ENCODE measurements at regions not wholly inside any gene's neighbourhood (a gene's known extent, or its start where the extent isn't known, plus 50 kb on each side); places are given as distances from the start of the nearest gene placed in this dataset.
"Not testable (repeated sequence)": the region's sequence is repeated elsewhere in the genome, so short reads cannot be mapped to it uniquely, and the experiment has no call there.

GRCh38 chr16:22624038-22624799, 113.5 kb downstream of the NPIPB5 start:
- DNase-seq (no peak), ATAC-seq (no peak)
- intact Hi-C loops (cut with DNase I, micrococcal nuclease), result no loop called here

- ATAC-seq (no peak), DNase-seq (no peak)
- intact Hi-C loops (cut with DNase I, micrococcal nuclease), result no loop called here
These were observed 114.3 kb downstream of the NPIPB5 start for GRCh38 chr16:22624800-22625533.

- intact Hi-C loops (cut with DNase I, micrococcal nuclease), result no loop called here
- DNase-seq (no peak), ATAC-seq (no peak)
These were observed 115.3 kb downstream of the NPIPB5 start for GRCh38 chr16:22625967-22626366.

- intact Hi-C loops (cut with DNase I, micrococcal nuclease), result no loop called here
- ATAC-seq, result peak; percentile 34
- peak in 1 of 2 donors; percentile 15 for DNase-seq
These were observed 116.4 kb downstream of the NPIPB5 start for GRCh38 chr16:22627043-22627442.

GRCh38 chr16:22628994-22629393, 118.3 kb downstream of the NPIPB5 start:
- ATAC-seq (no peak), DNase-seq (no peak)
- intact Hi-C loops (cut with DNase I, micrococcal nuclease), result no loop called here

GRCh38 chr16:22630242-22630641, 119.6 kb downstream of the NPIPB5 start:
- intact Hi-C loops (cut with DNase I, micrococcal nuclease), result no loop called here
- ATAC-seq (no peak), DNase-seq (no peak)

- ATAC-seq (no peak), DNase-seq (no peak)
- intact Hi-C loops (cut with DNase I, micrococcal nuclease), result no loop called here
These were observed 120.6 kb downstream of the NPIPB5 start for GRCh38 chr16:22631264-22631663.

GRCh38 chr16:22632606-22633005, 121.9 kb downstream of the NPIPB5 start:
- intact Hi-C loops (cut with DNase I, micrococcal nuclease), result no loop called here

GRCh38 chr16:22633280-22633679, 122.6 kb downstream of the NPIPB5 start:
- intact Hi-C loops (cut with DNase I, micrococcal nuclease), result no loop called here
- ATAC-seq (no peak), DNase-seq (no peak)

More at GRCh38 chr16:22632606-22633005, 121.9 kb downstream of the NPIPB5 start:
- no peak for DNase-seq
- no peak for ATAC-seq

- DNase-seq, result no peak
- no peak for ATAC-seq
- intact Hi-C loops (cut with DNase I, micrococcal nuclease), result no loop called here
These were observed 123.1 kb downstream of the NPIPB5 start for GRCh38 chr16:22633799-22634198.

- ATAC-seq, result no peak
- intact Hi-C loops (cut with DNase I, micrococcal nuclease), result no loop called here
- DNase-seq, result no peak
These were observed 124.3 kb downstream of the NPIPB5 start for GRCh38 chr16:22634954-22635353.

- intact Hi-C loops (cut with DNase I, micrococcal nuclease), result no loop called here
- no peak for ATAC-seq
- no peak for DNase-seq
These were observed 124.7 kb downstream of the NPIPB5 start for GRCh38 chr16:22635357-22635761.

- no peak for DNase-seq
These were observed 125.1 kb downstream of the NPIPB5 start for GRCh38 chr16:22635801-22636200.

GRCh38 chr16:22638393-22639206, 127.9 kb downstream of the NPIPB5 start:
- DNase-seq (no peak), ATAC-seq (no peak)
- intact Hi-C loops (cut with DNase I, micrococcal nuclease), result no loop called here

More at GRCh38 chr16:22635801-22636200, 125.1 kb downstream of the NPIPB5 start:
- intact Hi-C loops (cut with DNase I, micrococcal nuclease), result no loop called here
- no peak for ATAC-seq

GRCh38 chr16:22641131-22641628, 130.5 kb downstream of the NPIPB5 start:
- ATAC-seq, result no peak
- intact Hi-C loops (cut with DNase I, micrococcal nuclease), result no loop called here
- DNase-seq, result no peak

GRCh38 chr16:22642416-22643088, 131.9 kb downstream of the NPIPB5 start:
- intact Hi-C loops (cut with DNase I, micrococcal nuclease), result no loop called here
- ATAC-seq (no peak), DNase-seq (no peak)

- ATAC-seq; DNase-seq; intact Hi-C loops (cut with DNase I, micrococcal nuclease): not testable (repeated sequence)
These were observed 132.5 kb downstream of the NPIPB5 start for GRCh38 chr16:22643203-22643602.

GRCh38 chr16:22643886-22644285, 133.2 kb downstream of the NPIPB5 start:
- DNase-seq (no peak), ATAC-seq (no peak)
- intact Hi-C loops (cut with DNase I, micrococcal nuclease), result no loop called here

- DNase-seq (no peak), ATAC-seq (no peak)
- intact Hi-C loops (cut with DNase I, micrococcal nuclease), result no loop called here
These were observed 135.2 kb downstream of the NPIPB5 start for GRCh38 chr16:22645868-22646267.
